Prostate gland (tissue), 2 donors: ENCODE measurements at regions not wholly inside any gene's neighbourhood (a gene's known extent, or its start where the extent isn't known, plus 50 kb on each side); places are given as distances from the start of the nearest gene placed in this dataset.

ENCODE experiments used
- POLR2A ChIP-seq: fragments of 450-650 bp; IDR thresholded peaks from one replicate; pipeline ENCODE4 v1.6.1; 2016; ENCODE audit warnings: antibody characterized with exemption, mild to moderate bottlenecking
- POLR2AphosphoS5 ChIP-seq: sonication (generic); formaldehyde crosslinking; IDR thresholded peaks from one replicate; pipeline ENCODE4 v1.6.1; 2017; ENCODE audit warnings: antibody characterized with exemption
- TF ChIP-seq, protein P1 (sequence below), 4 experiments: fragments of 200-600 bp in 2 of 4; fragments of 450-650 bp in 2 of 4; sonication (generic) in 2 of 4; IDR thresholded peaks; 1 replicate in 3 of 4; 2 replicates in 1 of 4; pipeline ENCODE4 v1.5.1; 2016 to 2019; ENCODE audit warnings: antibody characterized with exemption in 4 of 4, mild to moderate bottlenecking in 2 of 4, moderate library complexity in 2 of 4

GRCh38 chr15:29557171-29557570, 265.1 kb downstream of the TJP1 start:
- TF ChIP-seq, protein P1, sequence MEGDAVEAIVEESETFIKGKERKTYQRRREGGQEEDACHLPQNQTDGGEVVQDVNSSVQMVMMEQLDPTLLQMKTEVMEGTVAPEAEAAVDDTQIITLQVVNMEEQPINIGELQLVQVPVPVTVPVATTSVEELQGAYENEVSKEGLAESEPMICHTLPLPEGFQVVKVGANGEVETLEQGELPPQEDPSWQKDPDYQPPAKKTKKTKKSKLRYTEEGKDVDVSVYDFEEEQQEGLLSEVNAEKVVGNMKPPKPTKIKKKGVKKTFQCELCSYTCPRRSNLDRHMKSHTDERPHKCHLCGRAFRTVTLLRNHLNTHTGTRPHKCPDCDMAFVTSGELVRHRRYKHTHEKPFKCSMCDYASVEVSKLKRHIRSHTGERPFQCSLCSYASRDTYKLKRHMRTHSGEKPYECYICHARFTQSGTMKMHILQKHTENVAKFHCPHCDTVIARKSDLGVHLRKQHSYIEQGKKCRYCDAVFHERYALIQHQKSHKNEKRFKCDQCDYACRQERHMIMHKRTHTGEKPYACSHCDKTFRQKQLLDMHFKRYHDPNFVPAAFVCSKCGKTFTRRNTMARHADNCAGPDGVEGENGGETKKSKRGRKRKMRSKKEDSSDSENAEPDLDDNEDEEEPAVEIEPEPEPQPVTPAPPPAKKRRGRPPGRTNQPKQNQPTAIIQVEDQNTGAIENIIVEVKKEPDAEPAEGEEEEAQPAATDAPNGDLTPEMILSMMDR (IDR thresholded peaks at IDR 0.05), result no peak
- no peak for TF ChIP-seq POLR2A
- TF ChIP-seq POLR2AphosphoS5, result no peak
